H1 (cell line): ENCODE measurements at regions not wholly inside any gene's neighbourhood (a gene's known extent, or its start where the extent isn't known, plus 50 kb on each side); places are given as distances from the start of the nearest gene placed in this dataset.

Experiments used
- ASH2L ChIP-seq: fragments of 200-600, 300-600 bp; sonication (generic); IDR thresholded peaks from one replicate; pipeline ENCODE4 v1.7.1; 2017; ENCODE audit warnings: low read length
- NANOG ChIP-seq: IDR thresholded peaks from 2 replicates; pipeline ENCODE4 v1.6.1; 2011; ENCODE audit warnings: low read length, low read depth, mild to moderate bottlenecking, inconsistent platforms; ENCODE audit not compliant: insufficient read depth, poor library complexity, severe bottlenecking
- TF ChIP-seq, protein P1 (sequence below): IDR thresholded peaks from 2 replicates; pipeline ENCODE4 v1.6.1; 2011; ENCODE audit warnings: low read depth, mild to moderate bottlenecking, low read length; ENCODE audit not compliant: insufficient read depth

GRCh38 chr11:119531056-119531455 lies 108.1 kb upstream of the THY1 start (continued):
- TF ChIP-seq, protein P1, sequence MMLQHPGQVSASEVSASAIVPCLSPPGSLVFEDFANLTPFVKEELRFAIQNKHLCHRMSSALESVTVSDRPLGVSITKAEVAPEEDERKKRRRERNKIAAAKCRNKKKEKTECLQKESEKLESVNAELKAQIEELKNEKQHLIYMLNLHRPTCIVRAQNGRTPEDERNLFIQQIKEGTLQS, result no peak
- no peak for TF ChIP-seq NANOG
- no peak for TF ChIP-seq ASH2L
